GM12892 (cell line): ENCODE measurements at regions not wholly inside any gene's neighbourhood (a gene's known extent, or its start where the extent isn't known, plus 50 kb on each side); places are given as distances from the start of the nearest gene placed in this dataset.

ENCODE experiments used
- POLR2A ChIP-seq: IDR thresholded peaks from 2 replicates; pipeline ENCODE4 v1.6.1; 2011; ENCODE audit warnings: low read depth, low read length, control low read depth
- POLR2AphosphoS5 ChIP-seq: IDR thresholded peaks from 2 replicates; pipeline ENCODE4 v1.6.1; 2011; ENCODE audit warnings: low read depth, low read length, control low read depth
- TAF1 ChIP-seq: IDR thresholded peaks from 2 replicates; pipeline ENCODE4 v1.6.1; 2011; ENCODE audit warnings: low read depth, mild to moderate bottlenecking, control low read depth, low read length, borderline replicate concordance

DNA sequence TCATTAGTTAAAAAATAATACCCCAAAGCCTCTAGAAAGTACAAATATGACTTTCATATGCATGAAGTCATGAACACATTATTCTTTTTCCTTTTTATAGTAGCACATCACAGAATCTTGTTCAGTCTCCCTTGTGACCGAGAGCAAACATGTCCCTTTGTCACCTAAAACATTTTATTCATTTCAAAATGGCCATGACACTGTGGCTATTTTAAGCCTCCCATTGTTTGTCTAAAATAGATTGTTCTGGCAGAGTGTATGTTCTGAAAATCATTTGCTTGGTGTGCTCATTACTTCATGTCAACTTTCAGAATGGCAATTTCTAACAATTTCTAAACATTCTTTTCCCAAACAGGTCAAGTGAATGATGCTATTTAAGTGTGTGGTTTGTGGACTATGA is 865.0 kb downstream of the JRKL start:
- TF ChIP-seq POLR2A: no peak
- TF ChIP-seq POLR2AphosphoS5: no peak
- no peak for TF ChIP-seq TAF1
